ENCODE measurements at regions not wholly inside any gene's neighbourhood (a gene's known extent, or its start where the extent isn't known, plus 50 kb on each side); places are given as distances from the start of the nearest gene placed in this dataset.
A peak's percentile ranks its signal among the peaks of the same experiment; 100 is the strongest.
"Not testable (repeated sequence)": the region's sequence is repeated elsewhere in the genome, so short reads cannot be mapped to it uniquely, and the experiment has no call there.

GRCh38 chr4:77366876-77367275 is 209.9 kb downstream of the CCNG2 start:
- DNase-seq (ENCODE audit: low read depth): not testable (repeated sequence)

- no peak for DNase-seq (ENCODE audit: low read depth)
These were observed 210.6 kb downstream of the CCNG2 start for GRCh38 chr4:77367638-77368037.

GRCh38 chr4:77372375-77372774 is 215.4 kb downstream of the CCNG2 start:
- no peak for DNase-seq (ENCODE audit: low read depth)

DNA sequence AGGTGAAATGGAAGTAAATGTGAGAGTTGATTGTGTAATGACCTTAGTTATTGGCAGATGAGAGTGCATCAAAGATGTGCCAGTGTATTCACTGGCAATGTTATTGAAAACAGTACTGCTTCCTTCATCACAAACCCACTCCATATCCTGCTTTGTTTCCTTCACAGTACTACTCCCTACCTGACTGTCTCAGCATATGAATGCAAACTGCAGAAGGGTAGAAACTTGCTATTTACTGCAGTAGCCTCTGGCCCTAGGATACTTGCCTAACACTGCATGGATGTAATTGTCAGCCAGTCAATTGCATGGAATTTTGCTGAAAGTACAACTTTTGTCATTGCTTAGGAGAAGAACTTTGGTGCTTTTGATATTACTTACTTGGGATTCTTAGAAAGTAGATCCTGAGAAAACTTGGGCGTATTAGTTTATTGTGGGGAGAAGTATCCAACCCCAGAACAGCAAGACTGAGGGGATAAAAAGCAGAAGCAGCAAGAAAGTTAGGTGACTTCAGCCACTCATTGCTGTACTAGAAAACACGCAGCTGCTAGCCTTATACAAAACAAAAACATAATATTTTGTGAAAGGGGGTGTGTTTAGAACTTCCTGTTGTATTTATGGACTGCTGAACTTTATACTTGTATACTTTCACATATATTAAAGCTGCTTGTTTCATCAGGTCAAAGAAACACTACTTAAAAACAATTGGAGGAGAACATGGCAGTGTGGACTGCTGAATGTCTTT is 219.0 kb downstream of the CCNG2 start:
- no peak for DNase-seq (ENCODE audit: low read depth)

DNA sequence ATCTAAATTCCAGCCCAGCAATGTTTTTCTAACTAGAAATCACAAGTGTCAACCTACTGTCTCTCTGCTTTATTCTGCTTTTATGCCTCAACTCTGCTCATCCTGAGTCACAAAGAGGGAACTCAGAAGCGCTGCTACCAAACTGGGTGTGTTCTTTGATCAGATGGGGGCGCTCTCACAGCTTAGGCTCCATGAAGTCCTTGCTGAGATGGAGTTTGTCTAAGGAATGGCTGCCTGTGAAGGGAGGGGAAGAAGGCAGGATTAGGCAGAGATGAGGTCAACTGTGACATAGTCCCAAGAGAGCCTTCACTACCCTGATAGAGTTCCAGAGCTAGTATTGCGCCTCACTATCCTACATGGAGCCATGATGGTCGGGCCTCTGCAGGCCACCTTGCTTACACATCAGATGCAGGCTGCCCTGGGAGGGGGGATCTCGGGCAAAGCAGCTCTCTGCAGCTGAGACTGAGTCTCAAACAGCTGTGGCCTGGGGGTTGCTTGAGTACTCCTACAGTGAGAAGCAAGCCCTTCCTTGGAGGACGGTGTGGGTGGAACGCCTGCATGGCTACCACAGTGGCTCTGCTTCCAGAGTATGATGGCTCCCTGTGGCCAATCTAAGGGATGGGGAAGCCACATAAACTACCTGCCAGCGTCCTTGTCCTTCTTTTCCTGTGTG is 219.9 kb downstream of the CCNG2 start:
- DNase-seq (ENCODE audit: low read depth): no peak

DNA sequence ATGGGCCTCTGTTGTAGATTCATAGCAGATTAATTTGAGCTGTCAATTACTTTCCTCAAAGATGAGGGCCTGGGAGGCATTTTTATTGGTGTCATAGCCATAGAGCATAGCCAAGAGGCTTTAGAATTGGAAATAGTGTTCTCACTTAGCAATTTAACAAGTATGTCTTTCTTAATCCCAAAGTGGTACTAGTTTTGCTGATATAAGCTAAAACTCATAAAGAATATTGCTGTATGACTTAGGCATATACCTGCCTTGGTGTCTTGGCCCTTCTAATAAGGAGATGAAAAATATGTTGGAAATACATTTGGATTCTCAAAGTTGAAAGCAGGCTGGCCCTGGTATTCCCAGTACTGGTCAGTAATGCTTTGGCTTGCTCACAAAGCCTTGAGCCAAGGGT is 221.5 kb upstream of the CXCL13 start:
- no peak for DNase-seq (ENCODE audit: low read depth)

DNA sequence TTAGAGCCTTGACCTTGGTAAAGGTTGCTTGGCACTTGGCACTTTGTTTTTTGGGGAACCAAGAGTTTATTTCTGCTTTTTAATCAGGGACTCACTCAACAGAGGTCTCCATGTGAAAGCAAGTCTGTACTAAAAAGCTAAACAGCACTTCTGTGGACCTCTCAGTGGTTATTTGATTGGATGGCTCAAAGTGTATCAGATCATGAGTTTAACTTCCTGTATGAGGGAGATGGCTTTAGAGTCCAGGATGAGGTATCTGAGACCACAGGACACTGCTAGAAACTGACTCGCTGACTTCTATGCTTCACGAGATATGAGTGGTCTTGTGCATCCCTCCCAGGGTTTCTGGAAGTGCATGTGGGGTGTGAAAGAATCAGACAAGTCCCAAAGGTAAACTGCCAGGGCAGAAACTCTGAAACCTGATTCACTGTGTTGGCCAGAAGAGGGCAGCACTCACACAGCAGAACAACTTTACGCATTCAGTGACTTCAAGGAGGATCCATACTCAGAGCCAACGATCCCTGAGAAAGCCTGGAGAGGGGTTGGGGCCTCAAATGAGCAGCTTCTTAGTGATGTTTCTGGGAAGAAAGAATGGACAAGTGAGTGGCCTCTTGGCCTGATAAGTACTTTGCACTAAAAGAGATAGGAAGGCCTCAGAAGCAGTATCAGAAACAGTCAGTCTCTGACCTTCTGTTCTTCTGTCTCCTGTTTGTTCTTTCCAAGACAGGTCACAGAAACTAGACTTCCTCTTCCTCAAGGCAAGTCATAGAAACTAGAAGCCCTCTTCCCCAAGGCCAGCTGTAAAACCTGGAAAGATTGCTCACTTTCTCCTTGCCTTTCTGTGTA is 220.3 kb upstream of the CXCL13 start:
- peak; percentile 50 for DNase-seq (ENCODE audit: low read depth)

DNA sequence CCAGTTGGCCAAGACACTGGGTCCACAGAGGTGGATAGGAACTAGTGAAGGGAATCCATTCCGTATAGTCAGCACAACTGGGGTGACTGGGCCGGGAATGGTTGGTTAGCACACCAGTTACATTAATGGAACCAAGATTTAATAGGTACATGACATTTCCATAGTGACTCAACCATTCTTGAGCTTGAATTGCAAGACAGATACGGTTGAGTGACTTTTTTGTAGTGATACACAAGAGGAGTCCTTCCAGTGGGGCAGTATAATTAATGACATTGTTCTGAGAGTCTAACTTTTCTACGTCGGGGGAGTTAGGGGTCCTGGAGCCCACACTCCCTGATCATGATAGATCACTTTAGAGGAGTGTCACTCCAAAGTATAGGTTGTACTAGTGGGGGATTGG is 211.6 kb upstream of the CXCL13 start:
- no peak for DNase-seq (ENCODE audit: low read depth)

DNA sequence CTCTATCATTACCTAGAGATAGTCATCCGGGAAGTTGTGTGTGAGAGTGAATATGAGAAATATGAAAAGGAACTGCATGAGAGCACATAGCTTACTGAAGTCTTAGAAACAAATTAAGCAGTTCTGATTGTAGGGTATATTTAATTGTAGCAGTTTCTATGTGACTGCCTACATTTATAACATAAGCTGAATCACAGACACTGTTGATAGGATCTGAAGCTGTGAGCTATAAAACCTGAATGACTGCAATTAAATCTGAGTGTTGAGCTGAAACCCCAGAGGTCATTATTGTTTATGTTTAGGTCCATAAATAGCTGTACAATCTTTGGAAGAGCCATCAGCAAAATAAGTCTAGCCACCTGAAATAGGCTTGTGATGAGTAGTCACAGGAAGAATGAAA is 210.1 kb upstream of the CXCL13 start:
- DNase-seq (ENCODE audit: low read depth): no peak

GRCh38 chr4:77398256-77398655 is 207.4 kb upstream of the CXCL13 start:
- no peak for DNase-seq (ENCODE audit: low read depth)

DNA sequence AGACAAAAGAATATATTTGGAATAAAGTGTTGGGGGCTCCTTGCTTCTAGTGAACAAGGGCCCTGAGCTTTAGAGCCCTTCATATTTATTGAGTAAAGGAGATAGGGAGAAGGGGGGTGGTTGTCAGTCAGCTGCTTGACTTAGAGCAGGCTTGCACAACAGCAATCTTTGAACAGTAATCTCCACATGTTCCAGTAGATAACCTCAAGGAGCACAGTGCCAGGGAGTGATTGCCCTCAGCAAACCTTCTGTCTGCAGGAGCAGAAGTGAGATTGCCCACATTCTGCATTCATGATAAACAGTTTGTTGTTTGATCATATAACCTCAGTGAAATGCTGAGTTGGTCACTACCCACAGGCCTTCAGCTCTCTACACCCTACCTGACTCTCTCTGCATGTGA is 205.8 kb upstream of the CXCL13 start:
- no peak for DNase-seq (ENCODE audit: low read depth)

DNA sequence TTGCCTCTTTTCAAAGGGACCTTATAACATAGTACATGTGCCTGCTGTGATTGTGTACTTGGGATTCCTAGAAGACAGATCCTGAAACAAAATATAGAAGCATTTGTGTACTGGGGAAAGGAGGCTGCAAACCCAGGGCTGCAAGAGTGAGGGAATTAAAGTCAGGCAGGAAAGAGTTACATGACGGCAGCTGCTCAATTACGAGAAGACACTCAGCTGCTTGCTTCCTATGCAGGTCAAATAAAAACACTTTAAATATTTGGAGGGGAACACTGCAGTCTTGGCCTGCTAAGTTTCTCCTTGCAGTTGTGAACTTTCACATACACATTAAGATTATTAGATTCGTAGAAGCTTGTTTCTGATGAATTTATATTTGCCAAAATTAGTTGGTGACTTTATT is 191.9 kb upstream of the CXCL13 start:
- DNase-seq (ENCODE audit: low read depth): no peak

DNA sequence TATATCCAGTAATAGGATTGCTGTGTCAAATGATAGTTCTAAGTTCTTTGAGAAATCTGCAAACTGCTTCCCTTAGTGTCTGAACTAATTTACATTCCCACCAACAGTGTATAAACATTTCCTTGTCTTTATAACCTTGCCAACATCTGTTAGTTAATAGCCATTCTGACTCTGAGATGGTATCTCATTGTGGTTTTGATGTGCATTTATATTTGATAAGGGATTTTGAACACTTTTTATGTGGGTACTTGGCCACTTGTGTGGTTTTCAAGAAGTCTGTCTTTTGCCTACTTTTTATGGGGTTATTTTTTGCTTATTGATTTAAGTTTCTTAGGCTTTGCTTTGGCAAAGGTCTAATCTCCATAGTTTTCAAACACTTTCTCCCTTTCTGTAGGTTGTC is 189.9 kb upstream of the CXCL13 start:
- no peak for DNase-seq (ENCODE audit: low read depth)

DNA sequence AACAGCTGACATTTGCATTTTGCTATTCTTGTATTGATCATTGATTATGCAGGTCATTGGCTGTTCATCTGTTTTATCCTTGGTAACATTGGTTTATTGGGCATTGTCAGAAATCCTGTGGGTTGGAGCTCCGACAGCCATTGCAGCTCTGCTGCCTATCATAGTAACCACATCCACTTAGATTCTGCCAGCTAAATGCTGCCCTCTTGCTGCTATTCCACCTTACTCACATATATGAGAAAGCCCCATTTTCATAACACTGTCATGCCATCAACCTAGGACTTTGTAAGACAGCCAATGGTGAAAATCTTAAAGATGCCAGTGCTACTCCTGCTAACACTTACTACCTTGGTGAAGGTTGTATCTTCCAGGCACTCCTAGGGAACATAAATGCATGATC is 187.3 kb upstream of the CXCL13 start:
- peak; percentile 21 for DNase-seq (ENCODE audit: low read depth)

DNA sequence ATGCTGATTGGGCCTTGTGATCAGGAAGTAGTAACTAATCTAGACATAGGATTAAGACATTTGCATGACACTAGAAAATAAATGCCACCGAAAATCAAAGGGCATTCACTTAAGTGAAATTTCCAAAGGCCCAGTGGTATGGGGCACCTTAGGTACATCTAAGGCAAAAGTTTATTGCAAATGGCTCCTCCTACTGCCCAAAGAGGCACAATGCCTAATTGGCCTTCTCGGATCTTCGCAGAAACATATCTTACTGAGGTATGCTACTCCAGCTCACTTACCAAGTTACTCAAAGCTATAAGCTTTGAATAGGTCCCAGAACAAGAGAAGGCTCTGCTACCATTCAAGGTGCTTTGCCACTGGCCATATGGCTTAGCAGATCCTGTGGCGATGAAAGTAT is 174.8 kb upstream of the CXCL13 start:
- DNase-seq (ENCODE audit: low read depth): no peak

GRCh38 chr4:77431546-77431945 is 174.1 kb upstream of the CXCL13 start:
- no peak for DNase-seq (ENCODE audit: low read depth)

GRCh38 chr4:77432717-77433417 is 172.8 kb upstream of the CXCL13 start:
- no peak for DNase-seq (ENCODE audit: low read depth)

DNA sequence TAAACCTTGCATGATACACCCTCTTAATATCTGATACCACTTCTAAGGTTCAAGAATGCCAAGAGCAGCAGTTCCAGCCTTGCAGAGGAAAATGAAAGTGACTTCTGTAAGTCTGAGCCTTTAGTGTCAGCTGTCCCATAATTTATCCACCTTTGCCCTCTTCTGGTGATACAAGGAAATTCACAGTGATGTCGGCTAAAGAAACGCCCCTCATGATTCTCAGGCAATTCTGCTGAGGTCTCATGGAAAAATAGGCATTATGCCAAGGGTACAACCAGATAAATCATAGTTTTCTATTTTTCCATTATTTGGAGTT is 172.2 kb upstream of the CXCL13 start:
- peak; percentile 61 for DNase-seq (ENCODE audit: low read depth)

DNA sequence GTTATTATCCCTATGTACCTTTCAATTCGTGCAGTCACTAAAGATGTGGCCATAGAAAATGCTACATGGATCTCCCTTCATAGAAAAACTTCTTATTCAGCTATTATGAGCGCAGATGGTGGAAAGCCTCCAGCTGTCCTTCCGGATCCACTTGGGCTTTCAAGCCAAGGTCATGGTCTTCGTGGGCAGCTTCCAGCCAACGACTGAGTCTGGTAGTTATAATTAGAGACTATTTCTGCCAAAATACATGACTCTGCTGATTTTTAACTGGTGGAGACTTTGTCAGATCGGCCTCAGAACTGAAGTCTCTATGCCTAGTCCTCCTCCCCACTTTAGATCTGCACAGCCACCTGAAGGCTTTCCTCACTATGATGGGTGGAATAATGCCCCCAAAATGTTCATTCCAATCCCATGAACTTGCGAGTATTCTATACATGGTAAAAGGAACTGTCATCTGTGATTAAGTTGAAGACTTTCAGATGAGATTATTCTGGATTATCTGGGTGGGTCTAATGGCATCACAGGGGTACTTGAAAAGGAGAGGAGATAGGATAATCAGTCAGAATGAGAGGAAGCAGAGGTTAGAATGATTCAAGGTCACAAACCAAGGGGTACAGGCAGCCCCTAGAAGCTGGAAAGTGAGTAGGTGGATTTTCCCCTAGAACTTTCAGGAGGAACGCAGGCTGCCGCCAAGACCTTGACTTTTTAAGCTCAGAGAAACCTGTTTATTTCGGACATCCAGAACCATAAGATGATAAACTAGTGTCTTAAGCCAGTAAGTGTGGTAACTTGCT is 171.1 kb upstream of the CXCL13 start:
- peak; percentile 25 for DNase-seq (ENCODE audit: low read depth)

DNA sequence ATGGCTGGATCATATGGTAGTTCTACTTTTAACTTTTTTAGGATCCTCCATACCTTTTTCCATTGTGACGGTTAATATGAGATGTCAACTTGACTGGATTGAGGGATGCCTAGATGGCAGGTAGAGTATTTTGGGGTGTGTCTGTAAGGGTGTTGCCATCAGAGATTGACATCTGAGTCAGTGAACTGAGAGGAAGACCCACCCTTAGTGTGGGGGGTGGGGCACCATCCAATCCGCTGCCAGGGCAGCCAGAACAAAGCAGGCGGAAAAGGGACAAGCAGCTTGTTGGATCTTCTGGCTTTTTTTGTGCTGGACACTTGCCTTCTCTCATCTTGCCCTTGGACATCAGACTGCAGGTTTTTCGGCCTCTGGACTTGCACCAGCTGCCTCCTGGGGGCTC is 168.5 kb upstream of the CXCL13 start:
- DNase-seq (ENCODE audit: low read depth): no peak

DNA sequence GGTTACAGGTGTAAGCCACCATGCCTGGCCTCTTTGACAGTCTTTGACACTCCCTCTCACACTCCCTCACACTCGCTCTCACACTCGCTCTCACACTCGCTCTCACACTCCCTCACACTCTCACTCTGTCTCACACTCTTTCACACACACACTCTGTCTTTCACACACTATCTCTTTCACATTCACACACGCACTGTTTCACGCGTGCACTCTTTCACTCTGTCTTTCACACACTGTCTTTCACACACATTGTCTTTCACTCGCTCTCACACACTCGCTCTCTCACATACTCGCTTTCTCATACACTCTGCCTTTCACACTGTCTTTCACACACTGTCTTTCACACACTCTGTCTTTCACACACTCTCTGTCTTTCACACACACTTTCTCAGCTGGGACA is 167.1 kb upstream of the CXCL13 start:
- no peak for DNase-seq (ENCODE audit: low read depth)

GRCh38 chr4:77443941-77444340 is 161.7 kb upstream of the CXCL13 start:
- DNase-seq (ENCODE audit: low read depth): no peak

Measured in RPMI7951 (cell line).